DMS153 (cell line): ENCODE measurements at regions not wholly inside any gene's neighbourhood (a gene's known extent, or its start where the extent isn't known, plus 50 kb on each side); places are given as distances from the start of the nearest gene placed in this dataset.
"Not testable (repeated sequence)": the region's sequence is repeated elsewhere in the genome, so short reads cannot be mapped to it uniquely, and the experiment has no call there.

ENCODE experiments used
- DNase-seq: peaks from one replicate; lab custom pipeline; 2025; lab: John Stamatoyannopoulos, UW

DNA sequence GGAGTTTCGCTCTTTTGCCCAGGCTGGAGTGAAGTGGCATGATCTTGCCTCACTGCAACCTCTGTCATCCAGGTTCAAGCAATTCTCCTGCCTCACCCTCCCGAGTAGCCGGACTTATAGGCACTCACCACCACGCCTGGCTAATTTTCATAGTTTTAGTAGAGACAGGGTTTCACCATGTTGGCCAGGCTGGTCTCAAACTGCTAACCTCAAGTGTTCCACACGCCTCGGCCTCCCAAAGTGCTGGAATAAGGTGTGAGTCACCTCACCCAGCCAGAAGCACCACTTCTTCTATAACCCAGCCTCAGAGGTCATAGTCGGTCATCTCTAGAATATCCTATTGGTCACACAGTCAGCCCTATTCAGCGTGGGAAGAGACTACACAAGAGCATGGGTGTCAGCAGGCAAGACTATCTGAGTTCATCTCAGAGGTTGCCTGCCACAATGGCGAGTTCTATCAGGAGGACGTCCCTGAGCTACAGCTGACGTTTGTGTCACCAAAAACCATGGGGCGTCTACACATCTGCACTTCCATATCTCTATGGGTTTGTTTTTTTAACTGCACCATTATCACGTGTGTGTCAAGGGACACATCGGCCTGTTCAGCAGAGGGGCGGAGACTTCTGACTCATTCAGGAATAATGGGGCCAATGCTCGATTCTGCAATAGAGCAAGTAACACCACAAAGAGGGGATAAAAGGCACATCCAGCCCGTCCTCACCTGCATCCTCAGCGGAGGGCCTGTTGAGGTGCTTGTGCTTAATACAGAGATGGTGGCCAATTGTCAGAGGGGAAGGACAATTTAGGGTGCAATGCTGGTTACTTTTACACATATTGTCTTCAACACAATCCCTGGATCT lies 256.3 kb upstream of the IRF2BP2 start:
- DNase-seq = no peak

DNA sequence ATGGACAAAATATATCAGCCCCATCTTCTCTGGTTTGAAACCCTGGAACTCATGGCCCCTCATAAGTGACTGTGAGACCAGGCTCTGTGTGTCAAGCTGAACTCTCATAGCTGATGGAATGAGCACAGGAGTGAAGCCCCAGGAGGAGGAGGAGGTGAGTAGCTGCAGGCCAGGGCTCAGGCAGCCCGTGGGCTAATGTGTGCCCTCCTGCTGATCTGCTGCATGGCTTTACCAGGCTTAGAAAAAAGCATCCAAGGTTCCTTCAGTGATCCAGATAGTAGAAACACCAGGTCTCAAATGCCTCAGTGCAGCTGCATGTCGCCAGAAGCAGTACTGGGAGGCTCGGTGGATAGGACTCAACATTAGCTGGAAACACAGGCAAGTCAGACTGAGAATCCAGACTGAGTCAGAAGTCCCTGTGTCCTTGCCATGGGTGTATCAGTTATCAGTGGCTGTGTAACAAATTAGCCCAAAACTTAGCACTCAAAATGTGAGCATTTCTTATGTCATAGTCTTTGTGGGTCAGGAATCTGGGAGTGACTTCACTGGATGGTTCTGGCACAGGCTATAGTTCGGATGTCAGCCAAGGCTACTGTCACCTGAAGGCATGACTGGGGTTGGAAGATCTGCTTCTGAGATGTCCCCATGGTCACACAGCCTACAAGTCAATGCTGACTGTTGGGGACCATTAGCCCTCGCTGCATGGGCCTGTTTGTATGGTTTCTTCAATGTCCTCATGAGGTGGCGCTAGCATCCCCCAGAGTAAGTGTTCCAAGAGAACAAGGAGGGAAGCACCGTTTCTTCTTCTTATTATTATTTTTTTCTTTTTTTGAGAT lies 255.4 kb upstream of the IRF2BP2 start:
- DNase-seq = no peak

DNA sequence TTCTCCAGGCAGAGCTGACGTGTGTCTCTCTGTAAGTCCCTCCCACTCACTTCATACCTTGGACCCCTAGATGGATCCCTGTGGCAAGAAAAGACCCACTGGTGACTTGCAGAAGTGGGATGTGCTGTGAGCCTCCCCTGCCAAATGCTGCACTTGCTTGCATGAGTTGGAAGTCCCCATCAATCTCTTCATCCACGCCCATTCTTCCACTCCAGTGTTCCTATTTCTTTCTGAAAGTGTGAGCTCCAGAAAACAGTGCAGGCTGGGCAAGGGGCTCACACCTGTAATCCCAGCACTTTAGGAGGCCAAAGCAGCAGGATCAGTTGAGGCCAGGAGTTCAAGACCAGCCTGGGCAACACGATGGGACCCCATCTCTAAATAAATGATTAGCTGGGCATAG lies 254.1 kb upstream of the IRF2BP2 start:
- DNase-seq = no peak

DNA sequence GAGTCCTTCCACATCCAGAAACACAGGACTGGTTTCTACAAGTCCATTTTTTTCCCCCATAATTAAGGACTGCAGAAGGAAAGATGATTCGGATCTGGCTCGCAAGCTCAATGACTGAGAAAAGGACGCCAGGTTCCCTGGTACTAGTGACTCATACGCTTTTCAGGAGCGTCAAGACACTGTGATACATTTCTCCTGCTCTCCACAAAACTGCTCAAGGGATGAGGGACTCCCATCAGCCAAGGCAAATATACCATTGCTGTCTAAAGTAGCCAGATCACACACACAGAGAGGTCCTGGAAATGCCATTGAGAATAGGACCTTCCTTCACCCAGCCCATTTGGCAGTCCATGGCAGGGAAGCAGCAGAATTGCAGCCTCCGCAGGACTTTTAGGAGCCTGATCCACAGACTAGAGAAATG lies 253.6 kb upstream of the IRF2BP2 start:
- no peak for DNase-seq

DNA sequence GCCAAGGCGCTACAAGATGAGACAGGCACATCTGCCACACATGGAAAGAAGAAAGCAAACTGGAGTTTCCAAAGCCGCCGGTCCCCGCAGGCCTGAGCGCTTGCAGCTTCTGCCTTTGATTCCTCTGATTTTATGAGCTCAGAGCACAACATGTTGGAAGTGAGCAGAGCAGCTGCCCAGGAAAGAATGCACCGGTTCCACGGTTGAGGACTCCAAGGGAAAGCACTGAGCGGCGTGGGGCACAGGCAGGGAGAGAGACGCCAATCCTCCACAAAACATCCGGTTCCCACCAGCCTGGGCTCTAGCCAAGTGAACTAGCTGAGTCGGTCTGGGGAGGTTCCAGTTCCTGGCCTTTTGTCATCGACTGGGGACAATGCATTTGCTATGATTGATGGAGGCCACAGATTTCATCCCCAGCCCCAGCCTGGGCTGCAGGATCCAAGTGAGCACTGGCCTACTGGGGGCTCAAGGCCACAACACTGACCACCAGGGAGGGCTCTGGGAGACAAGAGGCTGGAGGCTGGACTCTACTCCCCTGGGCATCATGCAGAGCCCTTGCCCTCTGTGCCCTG lies 253.1 kb upstream of the IRF2BP2 start:
- DNase-seq = peak; percentile 39

DNA sequence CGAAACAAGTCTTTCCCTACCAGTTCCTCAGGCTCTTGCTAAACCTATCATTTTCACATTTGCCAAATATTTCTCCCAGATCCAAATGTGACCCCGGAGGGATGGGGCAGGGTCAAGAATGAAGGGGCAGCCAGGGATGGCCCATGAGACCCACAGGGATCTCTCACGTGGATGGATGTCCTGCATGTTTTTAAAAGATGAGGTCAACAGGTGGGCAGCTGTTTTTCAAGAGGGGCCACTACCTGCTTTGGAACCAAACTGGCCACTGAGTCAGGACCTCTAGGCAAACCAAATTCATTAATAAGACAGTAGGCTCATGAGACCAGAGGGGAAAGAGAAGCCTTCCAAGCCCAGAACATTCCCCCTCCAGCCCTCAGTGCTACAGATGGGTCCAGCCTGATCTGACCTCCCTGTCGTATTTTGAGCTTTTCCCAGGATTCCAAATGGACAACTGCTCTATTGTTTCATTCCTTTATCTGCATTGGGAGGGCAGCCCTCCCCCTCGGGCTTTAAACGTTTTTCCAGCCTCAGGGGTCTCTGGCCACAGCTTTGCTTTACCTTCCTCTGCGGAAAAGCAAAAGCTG lies 252.5 kb upstream of the IRF2BP2 start:
- DNase-seq = no peak

DNA sequence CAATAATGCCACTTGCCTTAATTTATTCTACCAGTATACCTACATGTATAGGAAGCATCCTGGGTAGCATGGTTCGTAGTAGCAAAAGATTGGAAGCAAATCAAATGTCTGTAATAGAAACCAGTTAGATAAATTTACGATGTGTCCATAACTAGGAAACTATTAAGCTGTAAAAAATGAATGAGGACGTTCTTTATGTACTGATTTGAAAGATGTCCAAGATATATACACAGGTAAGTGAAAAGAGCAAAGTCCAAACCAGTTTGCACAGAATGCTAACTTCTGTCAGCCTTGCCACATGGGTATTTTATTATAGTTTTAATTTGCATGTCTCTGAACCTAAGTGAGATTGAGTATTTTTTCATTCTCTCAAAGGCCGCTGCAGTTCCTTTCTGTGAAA lies 251.8 kb upstream of the IRF2BP2 start:
- no peak for DNase-seq

DNA sequence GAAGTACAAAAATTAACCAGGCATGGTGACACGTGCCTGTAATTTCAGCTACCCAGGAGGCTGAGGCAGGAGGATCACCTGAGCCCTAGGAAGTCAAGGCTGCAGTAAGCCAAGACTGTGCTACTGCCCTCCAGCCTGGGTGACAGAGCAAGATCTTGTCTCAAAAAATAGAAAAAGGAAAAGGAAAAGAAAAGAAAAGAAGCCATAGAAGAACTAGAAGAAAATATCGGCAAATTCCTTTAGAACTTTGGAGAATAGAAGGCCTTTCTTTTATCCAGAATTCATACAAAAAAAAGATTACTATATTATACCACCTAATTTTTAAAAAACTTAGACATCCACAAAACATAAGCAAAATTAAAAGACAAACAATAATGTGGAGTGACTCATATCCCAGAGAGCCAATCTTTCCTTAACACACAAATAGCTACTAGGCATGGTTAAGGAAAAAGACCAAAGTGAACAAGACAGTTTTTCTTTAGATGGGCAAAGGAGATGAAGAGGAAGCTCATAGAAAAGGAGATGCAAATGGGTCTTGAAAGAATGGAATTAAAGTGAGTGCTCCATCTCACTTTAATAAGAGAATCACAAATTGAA lies 251.1 kb upstream of the IRF2BP2 start:
- DNase-seq = no peak

DNA sequence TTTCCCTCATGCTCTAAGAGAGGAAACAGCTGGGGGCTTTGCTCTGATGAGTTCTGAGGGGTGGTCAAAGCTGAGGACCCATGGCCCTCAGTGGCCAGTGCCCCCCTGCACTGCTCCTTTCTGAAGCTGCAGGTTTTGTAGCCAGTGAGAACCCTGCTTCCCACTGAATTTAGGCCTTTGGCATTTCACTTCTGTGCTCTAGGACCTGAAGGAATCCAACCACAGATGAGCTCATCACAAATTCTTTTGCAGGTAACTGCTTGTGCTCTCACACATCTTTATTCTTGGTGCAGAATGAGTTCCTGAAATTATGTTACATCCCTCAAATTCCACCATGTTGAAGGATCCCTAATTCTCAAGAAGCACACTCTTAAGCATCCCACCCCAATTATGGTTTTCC lies 248.7 kb upstream of the IRF2BP2 start:
- no peak for DNase-seq

DNA sequence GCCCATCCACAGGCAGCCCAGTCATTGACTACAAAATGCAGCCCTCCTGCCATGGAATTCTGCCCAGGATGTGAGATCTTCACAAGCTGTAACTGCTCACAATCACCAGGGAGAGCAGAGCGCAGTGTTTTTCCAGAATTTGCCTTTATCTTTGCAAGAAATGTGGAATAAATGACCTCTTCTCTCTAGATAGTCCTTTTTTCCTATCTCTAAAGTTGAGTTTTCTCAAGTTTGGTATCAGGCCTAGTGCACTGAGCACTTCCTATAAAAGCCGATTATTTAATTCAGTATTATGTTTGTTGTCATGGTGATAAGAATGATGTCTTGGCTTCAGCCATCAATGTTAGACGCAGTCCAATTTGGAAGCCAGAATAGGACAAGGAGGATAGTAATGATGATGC lies 246.9 kb upstream of the IRF2BP2 start:
- no peak for DNase-seq

DNA sequence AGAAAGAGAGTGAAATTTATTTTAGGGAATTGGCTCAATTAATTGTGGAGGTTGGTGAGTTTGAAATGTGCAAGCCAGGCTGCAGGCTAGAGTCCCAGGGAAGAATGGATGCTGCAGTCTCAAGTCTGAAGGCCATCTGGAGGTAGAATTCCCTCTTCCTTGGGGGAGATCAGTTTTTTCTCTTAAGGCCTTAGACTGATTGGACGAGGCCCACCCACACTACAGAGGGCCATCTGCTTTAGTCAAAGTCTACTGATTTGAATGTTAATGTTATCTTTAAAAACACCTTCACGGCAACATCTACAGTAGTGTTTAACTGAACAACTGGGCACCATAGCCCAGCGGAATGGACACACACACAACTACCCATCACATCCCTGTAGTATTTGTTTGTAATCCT lies 245.9 kb upstream of the IRF2BP2 start:
- no peak for DNase-seq

DNA sequence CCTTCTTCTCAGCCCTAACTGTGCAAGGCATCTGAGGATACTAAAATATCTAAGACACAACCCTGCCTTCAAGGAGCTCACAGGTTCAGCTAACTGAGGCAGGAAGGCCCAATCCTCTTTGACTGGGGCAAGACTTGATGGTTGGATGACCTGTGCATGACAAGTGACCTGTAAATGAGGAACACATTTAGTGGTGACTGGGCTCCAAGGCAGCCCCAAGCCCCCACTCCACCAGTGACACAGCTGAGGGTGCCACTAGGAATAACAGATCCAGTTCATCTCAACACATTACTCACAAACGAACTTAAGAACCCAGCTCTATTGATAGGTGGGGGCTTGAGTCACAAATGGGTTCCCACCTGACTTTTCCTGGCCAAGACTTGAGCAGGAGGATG lies 244.7 kb upstream of the IRF2BP2 start:
- no peak for DNase-seq

DNA sequence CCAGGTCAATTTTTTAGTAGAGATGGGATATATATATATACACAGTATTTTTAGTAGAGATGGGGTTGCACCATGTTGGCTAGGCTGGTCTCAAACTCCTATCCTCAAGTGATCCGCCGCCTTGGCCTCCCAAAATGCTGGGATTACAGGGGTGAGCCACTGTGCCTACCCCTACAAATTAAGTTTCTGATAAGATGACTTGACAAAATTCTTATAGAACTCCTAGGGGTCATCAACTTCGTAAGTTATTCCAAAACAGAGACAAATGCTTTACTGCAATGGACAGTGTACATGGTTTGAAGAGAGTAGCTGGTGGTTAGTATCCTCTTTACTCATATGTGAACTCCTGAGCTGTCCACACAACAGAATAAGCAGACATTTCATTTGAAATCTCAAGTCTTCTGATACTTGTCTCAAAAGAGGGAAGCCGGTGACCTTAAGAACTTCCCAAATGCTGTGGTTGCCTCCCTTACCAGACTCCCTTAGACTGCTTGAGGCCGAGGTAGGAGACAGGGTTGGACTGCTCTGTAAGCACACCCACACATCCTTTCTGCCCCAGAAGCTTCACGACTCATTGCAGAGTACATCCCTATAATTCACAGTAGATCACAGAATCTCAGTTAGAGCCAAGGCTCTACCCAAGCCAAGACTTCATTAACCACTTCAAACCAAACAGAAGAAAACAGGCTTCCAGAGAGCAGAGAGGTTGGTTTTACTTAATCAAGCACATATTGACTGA lies 244.1 kb upstream of the IRF2BP2 start:
- DNase-seq = no peak

DNA sequence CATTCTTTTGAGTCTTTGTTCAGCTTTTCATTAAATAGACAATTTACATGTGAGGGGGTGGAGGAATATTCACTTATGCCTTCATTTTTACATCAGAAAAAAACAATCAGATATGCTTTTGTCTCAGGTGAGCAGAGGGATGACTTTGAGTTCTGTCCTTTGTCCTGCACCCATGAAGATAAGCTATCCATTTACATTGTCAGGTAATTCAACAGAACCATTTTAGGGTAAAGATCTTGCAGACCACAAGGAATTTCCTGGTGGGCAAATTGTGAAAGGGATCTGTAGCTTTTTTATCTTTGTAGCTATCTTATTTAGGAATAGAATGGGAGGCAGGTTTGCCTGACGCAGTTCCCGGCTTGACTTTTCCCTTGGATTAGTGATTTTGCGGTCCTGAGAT lies 242.7 kb upstream of the IRF2BP2 start:
- DNase-seq = no peak

DNA sequence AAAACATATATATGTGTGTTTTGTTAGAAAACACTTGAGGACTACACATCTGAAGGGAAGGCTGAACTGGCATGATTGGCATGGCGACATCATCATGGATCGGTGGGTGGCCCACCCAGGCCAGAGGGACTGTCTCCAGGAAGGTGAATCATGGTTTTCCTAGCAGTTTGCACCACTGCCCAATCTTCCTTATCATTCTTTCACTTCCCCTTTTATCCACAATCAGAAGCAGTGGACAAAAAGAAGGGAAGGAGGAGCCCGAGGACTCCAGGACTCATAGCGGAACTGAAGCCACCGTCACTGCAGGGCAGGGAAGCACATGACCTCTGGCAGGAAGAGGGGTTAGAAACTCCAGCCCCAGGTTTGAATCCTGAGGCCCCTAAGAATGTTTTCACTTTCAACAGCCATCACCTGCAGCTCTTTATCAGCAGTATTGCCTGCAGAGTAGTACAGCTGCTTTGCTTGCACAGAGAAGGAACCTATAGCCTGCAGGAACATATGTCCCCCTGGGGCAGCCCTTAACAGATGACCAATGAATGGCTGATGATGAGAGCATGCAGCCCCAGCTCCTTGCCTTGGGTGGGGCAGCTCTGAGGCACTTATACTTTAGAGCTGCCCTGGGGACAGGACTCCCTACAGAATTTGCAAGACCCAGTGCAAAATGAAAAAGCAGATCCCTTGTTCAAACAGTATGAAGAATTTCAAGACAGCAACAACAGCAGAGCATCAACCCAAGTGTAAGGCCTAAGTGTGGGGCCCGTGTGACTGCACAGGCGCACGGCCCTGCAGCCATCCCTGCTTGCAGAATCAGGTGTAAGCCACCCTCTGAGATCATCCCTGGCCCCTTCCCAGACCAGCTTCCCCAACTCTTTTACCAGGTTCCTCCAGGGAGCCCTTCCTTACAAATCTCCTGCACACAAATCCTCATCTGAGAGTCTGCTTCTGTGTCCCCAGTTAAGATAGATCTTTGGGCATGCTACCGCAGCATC lies 241.8 kb upstream of the IRF2BP2 start:
- DNase-seq = no peak

DNA sequence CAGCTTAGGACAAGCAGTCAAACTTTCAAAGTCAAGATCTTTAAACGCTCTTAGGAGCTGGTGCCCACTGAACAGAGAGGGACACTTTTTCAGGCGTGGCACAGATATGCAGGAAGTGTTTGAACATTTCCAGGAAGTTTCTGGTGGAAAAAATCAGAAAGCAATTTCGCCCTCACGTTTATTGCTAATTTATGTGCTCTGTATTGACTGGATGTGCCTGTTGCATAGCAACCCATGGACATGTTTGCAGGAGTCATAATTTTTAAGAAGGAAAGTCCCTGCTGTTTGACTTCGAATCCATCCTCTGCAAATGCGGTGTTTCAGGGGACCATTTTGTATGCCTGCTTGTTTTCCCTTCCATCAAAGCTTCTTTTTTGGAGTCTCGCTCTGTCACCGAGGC lies 239.9 kb upstream of the IRF2BP2 start:
- peak; percentile 36 for DNase-seq

DNA sequence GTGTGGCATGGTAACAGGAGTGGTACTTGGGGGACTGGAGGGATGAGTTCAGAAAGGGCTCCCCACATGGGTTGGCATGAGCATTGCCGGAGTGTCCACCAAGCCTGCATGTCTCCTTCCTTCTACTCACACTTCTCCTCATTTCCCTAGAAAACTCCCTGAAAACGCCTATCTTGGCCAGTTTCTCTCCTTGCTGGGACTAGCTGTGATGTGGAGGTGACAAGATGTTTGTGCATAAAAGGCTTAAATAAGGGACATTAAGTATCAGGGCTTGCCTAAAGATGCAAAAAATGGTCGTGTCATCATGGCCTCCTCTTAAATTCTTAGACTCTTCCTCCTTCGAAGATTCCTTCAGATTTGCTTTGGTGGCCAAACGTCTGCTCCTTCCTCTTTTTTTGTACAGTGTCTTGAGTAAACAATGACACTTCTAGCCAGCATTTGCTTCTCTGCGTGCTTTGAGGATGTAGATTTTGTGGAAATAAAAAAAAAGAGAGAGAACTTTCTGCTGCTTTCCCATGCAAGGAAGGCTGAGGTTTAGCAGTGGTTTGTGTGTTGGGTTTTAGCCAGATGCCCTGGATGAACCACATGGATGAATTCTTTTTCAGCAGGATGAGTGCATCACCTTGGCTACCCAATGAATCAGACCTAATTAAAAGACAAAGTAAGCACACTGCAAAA lies 239.1 kb upstream of the IRF2BP2 start:
- DNase-seq = no peak

DNA sequence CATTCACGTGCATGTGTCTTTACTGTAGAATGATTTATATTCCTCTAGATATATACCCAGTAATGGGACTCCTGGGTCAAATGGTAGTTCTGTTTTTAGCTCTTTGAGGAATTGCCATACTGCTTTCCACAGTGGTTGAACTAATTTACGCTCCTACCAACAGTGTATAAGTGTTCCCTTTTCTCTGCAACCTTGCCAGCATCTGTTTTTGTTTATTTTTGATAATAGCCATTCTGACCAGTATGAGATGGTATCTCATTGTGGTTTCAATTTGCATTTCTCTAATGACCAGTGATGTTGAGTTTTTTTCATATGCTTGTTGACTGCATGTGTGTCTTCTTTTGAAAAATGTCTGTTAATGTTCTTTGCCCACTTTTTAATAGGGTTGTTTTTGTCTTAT lies 236.8 kb upstream of the IRF2BP2 start:
- not testable (repeated sequence) for DNase-seq

DNA sequence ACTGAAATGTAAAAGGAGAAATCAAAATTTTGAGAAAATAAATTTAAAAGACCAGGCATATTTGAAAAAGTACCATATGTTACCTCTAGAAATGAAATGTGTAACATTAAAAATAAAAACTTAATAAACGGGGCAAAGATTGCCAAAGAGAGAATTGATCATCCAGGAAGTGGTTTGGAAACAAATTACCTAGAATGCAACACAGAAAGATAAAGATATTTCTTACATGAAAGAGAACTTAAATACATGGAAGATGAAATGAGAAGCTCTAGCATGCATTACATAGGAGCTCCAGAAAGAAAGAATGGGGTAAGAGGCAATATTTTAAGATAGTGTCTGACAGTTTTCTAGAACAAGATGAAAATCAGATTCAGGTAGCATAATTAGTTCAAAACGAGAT lies 235.9 kb upstream of the IRF2BP2 start:
- DNase-seq = no peak
